NCI-H2081 (cell line): ENCODE measurements at regions not wholly inside any gene's neighbourhood (a gene's known extent, or its start where the extent isn't known, plus 50 kb on each side); places are given as distances from the start of the nearest gene placed in this dataset.

Source experiments
- DNase-seq, 2 experiments: peaks; one replicate each; lab custom pipeline; 2025; lab: John Stamatoyannopoulos, UW

GRCh38 chr2:70397186-70397585, 95.3 kb upstream of the FAM136A start:
- DNase-seq, result no peak

- no peak for DNase-seq
Measured at GRCh38 chr2:70396612-70397011, 94.7 kb upstream of the FAM136A start.

- DNase-seq, result no peak
Measured at GRCh38 chr2:70393881-70394280, 92.0 kb upstream of the FAM136A start.

GRCh38 chr2:70391988-70392387, 90.1 kb upstream of the FAM136A start:
- no peak for DNase-seq

GRCh38 chr2:70391259-70391658, 89.4 kb upstream of the FAM136A start:
- no peak for DNase-seq

- DNase-seq, result no peak
Measured at GRCh38 chr2:70388813-70389212, 86.9 kb upstream of the FAM136A start.

- no peak for DNase-seq
Measured at GRCh38 chr2:70388128-70388527, 86.3 kb upstream of the FAM136A start.

- no peak for DNase-seq
Measured at GRCh38 chr2:70385966-70386595, 84.2 kb upstream of the FAM136A start.

- DNase-seq, result no peak
Measured at GRCh38 chr2:70385204-70385603, 83.3 kb upstream of the FAM136A start.

DNA sequence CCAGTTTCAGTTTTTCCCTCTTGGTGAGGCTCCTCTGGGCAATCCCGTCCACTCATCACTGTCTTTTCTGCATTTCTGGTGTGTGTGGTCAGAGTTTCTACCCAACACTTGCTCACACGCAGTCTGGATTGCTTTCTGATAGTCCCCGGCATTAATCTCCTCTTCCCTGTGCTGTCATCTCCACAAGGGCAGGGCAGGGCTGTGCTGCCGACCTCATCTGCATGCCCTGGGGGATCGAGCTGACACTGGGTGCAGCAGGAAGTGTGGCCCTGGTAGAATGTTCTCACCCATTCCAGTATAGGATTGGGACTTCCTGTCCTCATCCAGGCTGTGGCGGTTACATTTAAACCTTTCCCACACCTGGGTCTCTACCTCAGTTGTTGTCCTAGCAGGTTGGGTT, 80.0 kb upstream of the FAM136A start:
- no peak for DNase-seq

DNA sequence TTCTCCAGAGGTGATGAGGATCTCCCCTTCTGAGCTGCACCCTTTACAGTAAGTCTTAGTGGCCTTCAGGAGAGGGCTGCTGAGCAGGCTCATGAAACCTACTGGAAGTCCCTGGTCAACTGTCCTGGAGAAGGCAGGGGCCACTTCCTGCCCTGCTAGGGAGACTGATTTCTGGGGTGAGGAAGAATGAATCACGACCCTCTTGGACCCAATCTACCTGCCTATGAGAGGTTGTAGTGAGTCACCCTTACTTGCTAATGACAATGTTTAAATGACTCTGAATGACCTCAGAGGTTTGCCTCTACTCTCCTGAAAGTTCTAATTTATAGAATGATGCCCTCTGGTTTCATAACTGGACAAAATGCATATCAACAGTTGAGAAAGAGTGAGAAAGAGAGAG, 79.4 kb upstream of the FAM136A start:
- DNase-seq, result no peak

DNA sequence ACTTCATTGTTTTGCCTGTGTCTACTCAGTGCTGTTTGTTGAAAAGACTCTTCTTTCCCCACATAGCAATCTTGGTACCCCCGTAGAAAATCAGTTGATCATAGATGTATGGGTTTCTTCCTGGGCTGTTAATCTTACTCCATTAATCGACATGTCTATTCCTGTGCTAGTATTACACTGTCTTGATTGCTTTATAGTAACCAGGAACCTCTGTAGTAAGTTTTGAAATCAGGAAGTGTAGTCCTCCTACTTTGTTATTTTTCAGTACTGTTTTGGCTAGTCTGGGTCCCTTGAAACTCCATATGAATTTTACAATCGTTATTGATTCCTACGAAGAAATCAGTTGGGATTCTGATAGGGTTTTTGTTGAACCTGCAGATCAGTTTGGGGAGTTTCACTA, 78.8 kb upstream of the FAM136A start:
- no peak for DNase-seq

- no peak for DNase-seq
Measured at GRCh38 chr2:70374616-70375015, 72.7 kb upstream of the FAM136A start.

- DNase-seq, result no peak
Measured at GRCh38 chr2:70371753-70372152, 69.9 kb upstream of the FAM136A start.

- no peak for DNase-seq
Measured at GRCh38 chr2:70369082-70369481, 67.2 kb upstream of the FAM136A start.

DNA sequence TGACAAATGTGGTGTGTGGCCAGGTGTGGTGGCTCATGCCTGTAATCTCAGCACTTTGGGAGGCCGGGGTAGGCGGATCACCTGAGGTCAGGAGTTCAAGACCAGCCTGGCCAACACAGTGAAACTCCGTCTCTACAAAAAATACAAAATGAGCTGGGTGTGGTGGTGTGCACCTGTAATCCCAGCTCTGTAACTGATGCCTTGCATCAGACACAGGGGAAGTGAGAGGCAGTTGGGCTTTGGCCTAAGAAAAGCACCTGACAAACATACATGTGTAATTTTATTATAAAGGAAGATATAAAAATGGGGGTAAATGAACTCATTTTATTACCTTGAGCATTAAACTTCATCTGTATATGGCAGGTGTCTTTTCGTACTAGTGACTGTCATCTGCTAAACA, 66.7 kb upstream of the FAM136A start:
- DNase-seq, result no peak

GRCh38 chr2:70367722-70368323, 66.0 kb upstream of the FAM136A start:
- peak in 1 of 2 experiments; percentile 2 for DNase-seq

DNA sequence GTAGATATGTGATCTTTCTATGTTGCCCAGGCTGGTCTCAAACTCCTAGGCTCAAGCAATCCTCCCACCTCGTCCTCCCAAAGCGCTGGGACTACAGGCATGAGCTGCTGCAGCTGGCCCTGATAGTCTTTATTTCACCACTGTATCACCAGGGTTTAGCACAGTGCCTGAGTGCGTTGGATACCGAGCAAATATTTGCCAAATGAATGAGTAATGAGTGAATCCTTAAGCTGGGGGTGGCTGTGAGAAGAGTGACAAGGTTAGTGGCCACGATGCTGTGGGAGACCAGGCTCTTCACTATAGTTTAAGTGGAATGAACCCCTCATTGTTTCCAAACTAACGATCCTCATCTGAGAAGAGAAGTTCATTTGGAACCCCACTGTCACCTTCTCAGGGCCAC, 60.8 kb upstream of the FAM136A start:
- DNase-seq, result no peak

GRCh38 chr2:70360661-70361270, 58.9 kb upstream of the FAM136A start:
- no peak for DNase-seq

GRCh38 chr2:70357684-70358071, 55.8 kb upstream of the FAM136A start:
- no peak for DNase-seq

GRCh38 chr2:70356941-70357683, 55.2 kb upstream of the FAM136A start:
- no peak for DNase-seq

DNA sequence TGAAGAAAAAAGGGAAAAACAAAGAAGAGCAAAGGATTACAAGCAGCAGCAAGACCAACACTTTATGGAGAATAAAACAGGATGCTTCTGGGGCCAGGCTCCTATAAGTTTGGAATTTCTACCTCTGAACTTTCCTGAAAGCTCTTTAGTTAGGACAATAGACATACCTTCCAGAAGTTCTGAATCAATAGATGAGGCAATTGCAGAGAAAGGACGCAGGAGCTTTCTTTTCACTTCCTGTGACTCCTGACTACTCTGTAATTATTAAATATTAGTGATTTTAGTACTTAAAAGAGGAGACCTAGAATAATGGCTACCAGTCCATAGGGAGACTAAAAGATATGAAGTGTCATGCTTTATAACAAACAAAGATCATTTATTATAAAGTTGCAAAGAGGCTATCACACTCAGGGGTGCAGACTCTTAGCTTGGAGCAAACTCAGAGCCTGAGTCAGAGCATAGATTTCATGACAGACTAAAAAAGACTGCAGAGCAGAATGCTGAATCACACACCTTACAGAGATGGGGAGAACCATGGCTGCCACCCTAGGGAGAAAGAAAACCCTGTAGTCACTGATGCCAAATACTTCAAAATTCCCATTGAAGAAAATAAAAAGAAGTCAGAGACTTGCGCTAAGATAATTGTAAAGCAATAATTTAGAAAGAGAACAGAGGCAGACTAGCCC, 52.5 kb upstream of the FAM136A start:
- no peak for DNase-seq
